ENCODE measurements at regions not wholly inside any gene's neighbourhood (a gene's known extent, or its start where the extent isn't known, plus 50 kb on each side); places are given as distances from the start of the nearest gene placed in this dataset.
"Not testable (repeated sequence)": the region's sequence is repeated elsewhere in the genome, so short reads cannot be mapped to it uniquely, and the experiment has no call there.

DNA sequence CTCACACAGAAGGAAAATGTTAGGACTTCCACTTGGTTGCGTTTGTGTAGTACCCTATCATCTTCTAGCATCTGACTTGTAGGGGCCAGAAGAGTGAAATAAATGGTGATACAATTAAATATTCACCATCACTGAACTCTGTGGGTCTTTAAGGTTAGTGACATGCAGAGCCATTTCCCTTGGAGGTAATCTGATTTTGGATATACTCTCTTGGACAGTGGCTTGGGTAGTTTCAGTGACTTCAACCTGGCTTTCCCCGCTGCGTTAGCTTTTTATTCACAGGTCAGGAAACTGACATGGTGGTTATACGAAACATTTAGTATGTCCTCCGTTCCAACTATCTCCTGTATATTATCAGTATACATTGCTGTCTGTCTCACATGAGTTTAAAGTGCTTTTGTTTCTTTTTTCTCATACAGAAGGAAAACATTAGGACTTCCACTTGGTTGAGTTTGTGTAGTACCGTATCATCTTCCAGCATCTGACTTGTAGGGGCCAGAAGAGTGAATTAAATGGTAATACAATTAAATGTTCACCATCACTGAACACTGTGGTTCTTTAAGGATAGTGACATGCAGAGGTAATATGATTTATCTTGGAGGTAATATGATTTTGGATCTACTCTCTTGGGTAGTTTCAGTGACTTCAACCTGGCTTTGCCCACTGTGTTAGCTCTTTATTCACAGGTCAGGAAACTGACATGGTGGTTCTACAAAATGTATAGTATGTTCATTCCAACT lies 883.6 kb downstream of the TAF11L14 start:
- DNase-seq (ENCODE audit: extremely low read depth in 1 of 2, low read depth in 1 of 2): no peak

DNA sequence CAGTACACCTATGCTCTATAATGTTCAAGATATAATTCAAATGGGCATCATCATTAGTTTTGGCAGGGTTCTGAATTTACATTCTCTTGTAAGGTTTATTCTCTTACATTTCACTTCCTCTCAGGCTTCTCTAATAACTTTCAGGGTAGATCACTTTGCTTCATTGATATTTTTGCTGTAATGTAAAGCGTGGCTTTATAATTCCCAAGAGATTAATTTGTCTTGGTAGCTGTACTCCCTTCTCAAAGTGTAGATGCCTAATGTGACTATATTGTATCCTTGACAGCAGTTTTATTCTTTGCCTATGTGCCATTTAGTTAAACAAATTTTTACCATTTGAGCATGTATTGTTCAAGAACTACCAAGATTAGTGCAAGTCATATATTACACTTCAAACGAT lies 889.1 kb downstream of the TAF11L14 start:
- DNase-seq (ENCODE audit: extremely low read depth in 1 of 2, low read depth in 1 of 2): no peak

- no peak for DNase-seq (ENCODE audit: extremely low read depth in 1 of 2, low read depth in 1 of 2)
Observed at GRCh38 chr5:18526792-18527405, 892.6 kb downstream of the TAF11L14 start.

GRCh38 chr5:18533137-18533536 lies 898.9 kb downstream of the TAF11L14 start:
- DNase-seq (ENCODE audit: extremely low read depth in 1 of 2, low read depth in 1 of 2): no peak

- no peak for DNase-seq (ENCODE audit: extremely low read depth in 1 of 2, low read depth in 1 of 2)
Observed at GRCh38 chr5:18534119-18534518, 899.9 kb downstream of the TAF11L14 start.

DNA sequence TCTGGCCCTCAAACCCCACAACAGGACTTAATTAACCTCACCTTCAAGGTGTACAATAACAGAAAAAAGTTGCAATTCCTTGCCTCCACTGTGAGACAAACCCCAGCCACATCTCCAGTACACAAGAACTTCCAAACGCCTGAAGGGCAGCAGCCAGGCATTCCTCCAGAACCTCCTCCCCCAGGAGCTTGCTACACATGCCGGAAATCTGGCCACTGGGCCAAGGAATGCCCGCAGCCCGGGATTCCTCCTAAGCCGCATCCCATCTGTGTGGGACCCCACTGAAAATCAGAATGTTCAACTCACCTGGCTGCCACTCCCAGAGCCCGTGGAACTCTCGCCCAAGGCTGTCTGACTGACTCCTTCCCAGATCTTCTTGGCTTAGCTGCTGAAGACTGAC lies 901.5 kb downstream of the TAF11L14 start:
- DNase-seq (ENCODE audit: extremely low read depth in 1 of 2, low read depth in 1 of 2): not testable (repeated sequence)

DNA sequence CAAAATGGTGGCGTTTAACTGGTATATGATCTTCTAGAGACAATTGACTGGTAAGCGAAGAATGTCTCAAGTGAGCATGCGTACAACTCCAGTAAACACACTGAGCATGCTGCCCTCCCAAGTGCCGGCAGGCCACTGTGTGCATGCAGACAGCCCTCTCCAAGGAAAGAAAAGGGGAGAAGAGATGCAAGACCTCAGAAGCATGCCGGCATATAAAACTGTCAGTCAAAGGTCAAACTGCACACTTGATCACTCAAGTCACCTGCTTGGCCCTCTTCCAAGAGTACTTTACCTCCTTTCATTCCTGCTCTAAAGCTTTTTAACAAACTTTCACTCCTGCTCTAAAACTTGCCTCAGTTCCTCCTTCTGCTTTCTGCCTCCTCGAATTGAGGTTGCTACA lies 910.2 kb downstream of the TAF11L14 start:
- DNase-seq (ENCODE audit: extremely low read depth in 1 of 2, low read depth in 1 of 2): no peak

DNA sequence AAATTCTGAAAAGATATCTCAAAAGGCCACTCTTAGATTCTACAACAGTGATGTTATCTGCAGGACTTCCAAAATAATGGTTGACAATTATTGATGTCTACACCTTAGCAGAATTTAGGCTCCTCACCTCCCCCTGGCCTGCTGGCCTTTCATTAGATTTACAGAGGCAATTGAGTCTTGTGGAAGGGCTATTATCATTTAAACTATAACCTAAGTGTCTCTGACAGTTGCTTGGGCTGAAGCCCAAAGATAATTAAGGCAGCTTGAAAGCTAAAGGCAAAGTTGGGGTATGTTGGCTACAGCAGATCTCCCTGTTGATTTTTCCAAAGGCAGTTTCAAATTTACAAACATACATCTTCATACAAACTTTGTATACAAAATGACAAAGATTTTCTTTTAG lies 912.3 kb downstream of the TAF11L14 start:
- DNase-seq (ENCODE audit: extremely low read depth in 1 of 2, low read depth in 1 of 2): no peak

GRCh38 chr5:18551716-18552115 lies 917.5 kb downstream of the TAF11L14 start:
- no peak for DNase-seq (ENCODE audit: extremely low read depth in 1 of 2, low read depth in 1 of 2)

DNA sequence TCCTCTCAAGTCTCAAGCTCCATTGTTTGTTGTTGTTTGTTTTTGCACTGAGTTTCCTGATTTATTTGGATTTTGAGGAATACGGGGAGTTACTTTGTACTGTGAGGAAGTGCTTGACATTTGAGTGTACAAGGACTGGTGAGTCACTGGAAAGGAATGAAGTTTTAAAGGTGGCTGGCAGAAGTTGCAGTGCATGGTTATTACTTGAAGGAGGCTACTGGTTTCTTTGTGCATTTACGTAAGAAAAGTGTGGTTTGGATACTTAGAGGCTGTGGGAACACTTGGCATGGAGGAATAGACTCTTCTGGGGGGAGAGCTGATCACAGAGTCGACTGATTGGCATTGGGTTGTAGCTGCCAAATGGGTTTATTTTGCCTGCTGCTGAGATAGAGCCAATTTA lies 919.0 kb downstream of the TAF11L14 start:
- DNase-seq (ENCODE audit: extremely low read depth in 1 of 2, low read depth in 1 of 2): no peak

- DNase-seq (ENCODE audit: extremely low read depth in 1 of 2, low read depth in 1 of 2): no peak
Observed at GRCh38 chr5:18560602-18561001, 926.3 kb downstream of the TAF11L14 start.

DNA sequence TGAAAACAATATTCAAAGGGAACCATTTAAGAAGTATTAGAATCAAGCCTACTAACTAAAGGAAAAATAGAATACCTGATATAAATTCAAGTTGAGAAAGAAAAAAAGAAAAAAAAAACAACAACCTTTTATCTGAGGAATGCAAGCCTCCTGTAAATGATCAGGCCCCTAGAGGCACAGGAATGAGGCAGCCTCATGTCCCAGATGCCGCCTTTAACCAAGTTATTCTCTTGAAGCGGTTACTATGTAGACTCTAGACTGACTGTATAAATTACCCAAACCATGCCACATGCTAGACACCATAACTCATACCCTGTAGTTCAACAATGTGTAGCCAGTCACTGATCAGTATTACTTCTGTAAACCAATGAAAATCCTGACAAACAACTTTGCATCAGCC lies 929.6 kb downstream of the TAF11L14 start:
- no peak for DNase-seq (ENCODE audit: extremely low read depth in 1 of 2, low read depth in 1 of 2)

DNA sequence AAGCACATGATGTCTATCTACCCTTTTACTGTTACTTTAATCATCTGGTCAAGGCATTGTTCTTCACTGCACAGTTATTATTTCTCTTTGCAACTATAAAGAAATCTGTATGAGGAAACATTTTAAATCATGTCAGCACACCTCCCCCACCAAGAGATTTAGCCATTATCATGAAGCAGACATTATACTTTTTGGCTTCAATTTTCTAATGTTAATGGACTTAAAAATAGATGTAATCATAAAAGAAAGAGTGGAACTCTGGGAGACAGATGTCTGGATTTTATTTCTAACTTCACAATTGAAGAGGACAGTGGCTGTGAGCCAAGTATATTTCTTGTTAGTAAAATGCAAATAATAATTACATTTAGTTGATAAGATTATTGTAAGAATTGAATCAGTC lies 932.4 kb downstream of the TAF11L14 start:
- DNase-seq (ENCODE audit: extremely low read depth in 1 of 2, low read depth in 1 of 2): no peak

DNA sequence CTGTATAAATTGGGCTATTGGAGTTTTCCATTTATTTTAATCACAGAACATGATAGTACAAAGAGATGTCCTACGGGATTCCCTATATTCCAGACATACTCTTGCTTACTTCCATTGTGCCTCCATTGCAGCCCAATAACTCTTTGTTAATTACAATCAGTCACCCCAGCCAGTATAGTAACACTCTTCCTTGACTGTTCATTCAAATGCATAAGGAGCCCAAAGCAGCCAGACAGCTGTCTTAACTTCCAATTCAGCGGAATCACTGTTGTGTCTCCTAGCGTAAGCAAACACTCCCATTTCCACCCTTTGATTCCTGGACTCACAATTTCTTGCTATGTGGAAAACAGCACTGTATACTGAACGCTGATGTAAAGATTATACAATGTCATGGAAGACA lies 942.3 kb downstream of the TAF11L14 start:
- no peak for DNase-seq (ENCODE audit: extremely low read depth in 1 of 2, low read depth in 1 of 2)

DNA sequence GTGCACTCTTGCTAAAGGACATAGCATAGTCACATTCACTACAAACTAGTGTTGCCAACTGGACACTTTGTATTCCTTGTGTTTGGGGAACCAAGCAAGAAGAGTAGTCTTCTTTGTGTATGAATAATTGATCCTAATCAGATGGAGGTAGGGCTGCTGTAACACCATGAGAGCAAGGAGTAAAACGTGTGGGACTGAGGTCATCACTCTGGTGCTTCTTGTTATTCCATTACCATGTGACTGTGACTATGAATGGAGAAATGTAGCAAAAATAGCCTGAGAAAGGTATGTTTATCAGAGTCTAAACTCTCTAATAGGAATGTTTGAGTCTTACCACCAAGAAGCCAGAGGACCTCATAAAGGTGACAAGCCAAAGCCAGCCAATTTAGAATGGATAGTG lies 966.9 kb downstream of the TAF11L14 start:
- DNase-seq (ENCODE audit: extremely low read depth in 1 of 2, low read depth in 1 of 2): no peak

GRCh38 chr5:18602402-18602801 lies 968.1 kb downstream of the TAF11L14 start:
- no peak for DNase-seq (ENCODE audit: extremely low read depth in 1 of 2, low read depth in 1 of 2)

- no peak for DNase-seq (ENCODE audit: extremely low read depth in 1 of 2, low read depth in 1 of 2)
Observed at GRCh38 chr5:18605186-18605585, 970.9 kb downstream of the TAF11L14 start.

DNA sequence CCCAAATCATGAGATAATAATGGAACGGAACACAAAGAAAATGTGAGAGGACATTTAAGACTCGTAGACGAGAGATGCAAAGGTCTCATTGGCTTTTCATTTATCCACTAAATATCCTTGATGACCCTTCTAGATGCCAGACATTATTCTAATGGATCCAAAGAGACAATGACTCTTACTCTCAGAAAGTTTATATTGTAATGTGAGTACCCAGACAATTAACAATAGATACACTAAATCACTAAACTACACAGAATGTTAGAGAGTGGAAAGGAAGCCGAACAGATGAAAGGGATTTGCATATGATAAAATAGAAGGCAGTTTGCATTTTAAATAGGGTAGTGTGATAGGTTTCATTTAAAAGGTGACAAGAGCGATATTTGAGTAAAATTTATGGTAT lies 973.3 kb downstream of the TAF11L14 start:
- no peak for DNase-seq (ENCODE audit: extremely low read depth in 1 of 2, low read depth in 1 of 2)

DNA sequence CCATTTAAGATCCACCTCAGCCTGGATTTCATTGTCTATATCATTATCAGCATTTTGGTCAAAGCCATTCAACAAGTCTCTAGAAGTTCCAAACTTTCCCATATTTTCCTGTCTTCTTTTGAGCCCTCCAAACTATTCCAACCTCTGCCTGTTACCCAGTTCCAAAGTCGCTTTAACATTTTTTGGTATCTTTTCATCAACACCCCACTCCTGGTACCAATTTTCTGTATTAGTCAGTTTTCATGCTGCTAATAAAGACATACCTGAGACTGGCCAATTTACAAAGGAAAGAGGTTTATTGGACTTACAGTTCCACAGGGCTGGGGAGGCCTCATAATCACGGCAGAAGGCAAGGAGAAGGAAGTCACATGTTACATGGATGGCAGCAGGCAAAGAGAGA lies 982.9 kb downstream of the TAF11L14 start:
- DNase-seq (ENCODE audit: extremely low read depth in 1 of 2, low read depth in 1 of 2): not testable (repeated sequence)

- DNase-seq (ENCODE audit: extremely low read depth in 1 of 2, low read depth in 1 of 2): no peak
Observed at GRCh38 chr5:18630458-18631045, 996.3 kb downstream of the TAF11L14 start.

DNA sequence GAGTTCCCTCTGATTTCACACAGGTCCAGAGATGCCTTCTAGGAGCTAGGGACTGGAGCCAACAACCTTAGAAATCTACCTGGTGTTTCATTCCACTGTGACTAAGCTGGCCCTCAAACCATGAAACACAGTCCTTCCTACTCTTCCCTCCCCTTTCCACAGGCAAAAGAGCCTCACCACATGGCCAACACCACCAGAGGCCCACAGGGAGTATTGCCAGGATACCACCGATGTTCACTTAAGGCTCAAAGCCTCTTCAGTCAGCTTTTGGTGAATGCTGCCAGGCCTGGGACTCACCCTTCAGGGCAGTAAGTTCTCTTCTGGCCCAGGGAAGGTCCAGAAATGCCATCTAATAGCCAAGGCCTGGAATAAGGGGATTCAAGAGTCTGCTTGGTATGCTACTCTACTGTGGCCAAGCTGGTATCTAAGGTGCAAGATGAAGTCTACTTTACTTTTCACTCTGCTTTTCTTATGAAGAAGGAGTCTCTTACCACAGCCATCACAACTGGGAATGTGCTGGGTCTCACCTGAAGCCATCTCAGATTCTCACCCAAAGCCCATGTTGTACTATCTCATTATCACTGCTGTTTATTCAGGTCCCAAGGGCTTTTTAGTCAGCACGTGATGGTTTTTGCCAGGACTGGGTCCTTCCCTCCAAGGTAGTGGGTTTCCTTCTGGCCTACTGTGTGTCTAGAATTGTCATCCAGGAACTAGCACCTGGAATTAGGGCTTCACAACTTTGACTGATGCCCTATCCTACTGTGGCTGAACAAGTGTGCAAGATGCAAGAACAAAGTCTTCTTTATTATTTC lies 1018.4 kb downstream of the TAF11L14 start:
- DNase-seq (ENCODE audit: extremely low read depth in 1 of 2, low read depth in 1 of 2): no peak
